ENCODE measurements at regions not wholly inside any gene's neighbourhood (a gene's known extent, or its start where the extent isn't known, plus 50 kb on each side); places are given as distances from the start of the nearest gene placed in this dataset.

DNA sequence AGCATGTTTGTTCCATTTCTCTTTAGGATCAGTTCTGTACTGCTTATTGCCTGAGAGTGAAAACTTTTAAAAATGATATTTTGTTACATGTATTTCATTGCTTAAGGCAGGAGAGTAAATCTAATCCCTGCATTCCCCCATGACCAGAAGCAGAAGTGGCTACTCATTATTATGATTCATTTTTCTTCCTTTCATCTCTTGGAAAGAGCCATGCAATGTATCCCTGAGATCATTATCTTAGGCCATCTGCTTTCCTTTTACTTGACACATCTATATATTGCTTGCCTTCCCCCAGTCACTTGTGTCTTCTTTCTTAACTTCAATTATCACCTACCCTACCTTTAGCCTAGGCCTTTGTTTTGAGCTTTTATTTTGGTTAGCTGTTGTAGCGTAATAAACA lies 430.4 kb upstream of the CHRM3 start:
- Histone ChIP-seq H3K9me3 (no peaks in the 10 kb centered on the region), H3K27me3 (no peaks in the 10 kb centered on the region), H3K27ac (no peak overlapping the region), H3K9ac (no peak overlapping the region), H3K4me2 (no peak overlapping the region), H3K36me3 (no peaks in the 10 kb centered on the region), H4K20me1 (no peaks in the 10 kb centered on the region), H3K4me3 (no peak overlapping the region), H3K4me1 (no peaks in the 10 kb centered on the region)
- TF ChIP-seq Cebpa-rat (IDR thresholded peaks at IDR 0.05): no peak

- Histone ChIP-seq H4K20me1 (no peaks in the 10 kb centered on the region), H3K4me1 (no peaks in the 10 kb centered on the region), H3K27me3 (no peaks in the 10 kb centered on the region), H3K4me2 (no peak overlapping the region), H3K36me3 (no peaks in the 10 kb centered on the region), H3K9me3 (no peaks in the 10 kb centered on the region), H3K9ac (no peak overlapping the region), H3K4me3 (no peak overlapping the region), H3K27ac (no peak overlapping the region)
- TF ChIP-seq Cebpa-rat (IDR thresholded peaks at IDR 0.05): no peak
Measured at GRCh38 chr1:238954865-238955264, 431.5 kb upstream of the CHRM3 start.

DNA sequence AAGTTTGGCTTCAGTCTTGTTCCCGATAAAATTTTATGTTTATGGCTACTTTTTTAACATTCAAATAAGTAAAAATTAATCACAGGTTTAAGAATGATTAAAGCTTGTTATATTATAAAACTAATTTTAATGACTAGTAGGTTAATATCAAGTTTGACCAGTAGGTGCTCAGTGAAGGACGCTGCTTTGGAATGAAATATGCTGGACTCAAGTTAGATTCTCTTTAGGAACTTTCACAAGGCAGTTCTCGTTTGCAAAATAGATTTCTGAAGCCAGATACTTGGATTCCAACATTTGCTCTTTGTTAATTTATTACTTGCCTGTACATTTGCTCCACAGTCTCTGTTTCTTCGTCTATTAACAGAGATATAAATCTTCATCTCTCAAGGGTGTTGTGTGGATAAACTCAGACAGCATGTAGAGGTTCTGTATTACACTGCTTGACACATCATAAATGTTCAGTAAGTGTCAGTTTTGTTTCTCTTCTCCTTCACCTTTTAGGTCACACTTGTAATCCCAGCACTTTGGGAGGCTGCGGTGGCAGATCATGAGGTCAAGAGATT lies 432.8 kb upstream of the CHRM3 start:
- Histone ChIP-seq H3K4me1 (no peaks in the 10 kb centered on the region), H3K36me3 (no peaks in the 10 kb centered on the region), H4K20me1 (no peaks in the 10 kb centered on the region), H3K9me3 (no peaks in the 10 kb centered on the region), H3K9ac (no peak overlapping the region), H3K27me3 (no peaks in the 10 kb centered on the region), H3K27ac (no peak overlapping the region), H3K4me3 (no peak overlapping the region), H3K4me2 (no peak overlapping the region)
- no peak for TF ChIP-seq Cebpa-rat (IDR thresholded peaks at IDR 0.05)

DNA sequence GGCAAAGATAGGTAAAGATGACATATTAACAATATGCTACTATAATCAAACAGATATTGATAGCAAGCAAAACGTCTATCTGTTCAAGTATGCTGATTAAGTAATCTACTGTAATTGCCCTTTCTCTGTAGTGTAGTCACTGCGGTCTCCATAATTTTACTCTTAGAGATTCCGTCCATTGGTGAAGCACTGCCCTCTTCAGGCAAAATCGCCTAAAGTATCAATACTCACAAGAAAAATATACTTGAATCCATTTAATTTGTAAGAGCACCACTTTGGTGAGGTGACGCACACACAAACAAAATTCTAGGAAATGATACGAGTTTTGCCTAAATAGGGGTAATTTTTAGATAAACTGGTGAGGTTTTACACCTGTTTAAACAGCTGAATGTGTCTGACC lies 434.6 kb upstream of the CHRM3 start:
- TF ChIP-seq Cebpa-rat (IDR thresholded peaks at IDR 0.05): no peak
- Histone ChIP-seq H3K4me1 (no peaks in the 10 kb centered on the region), H3K4me2 (no peak overlapping the region), H4K20me1 (no peaks in the 10 kb centered on the region), H3K4me3 (no peak overlapping the region), H3K9me3 (no peaks in the 10 kb centered on the region), H3K36me3 (no peaks in the 10 kb centered on the region), H3K27me3 (no peaks in the 10 kb centered on the region), H3K27ac (no peak overlapping the region), H3K9ac (no peak overlapping the region)

- Histone ChIP-seq H3K36me3 (no peaks in the 10 kb centered on the region), H3K9me3 (no peaks in the 10 kb centered on the region), H3K27me3 (no peaks in the 10 kb centered on the region), H3K9ac (no peak overlapping the region), H3K4me2 (peak overlapping the region; percentile 9; the same call in 1 of the 2 replicates), H3K4me3 (no peak overlapping the region), H4K20me1 (no peaks in the 10 kb centered on the region), H3K27ac (no peak overlapping the region), H3K4me1 (no peaks in the 10 kb centered on the region)
- TF ChIP-seq Cebpa-rat (IDR thresholded peaks at IDR 0.05): no peak
Measured at GRCh38 chr1:238950784-238951183, 435.6 kb upstream of the CHRM3 start.

DNA sequence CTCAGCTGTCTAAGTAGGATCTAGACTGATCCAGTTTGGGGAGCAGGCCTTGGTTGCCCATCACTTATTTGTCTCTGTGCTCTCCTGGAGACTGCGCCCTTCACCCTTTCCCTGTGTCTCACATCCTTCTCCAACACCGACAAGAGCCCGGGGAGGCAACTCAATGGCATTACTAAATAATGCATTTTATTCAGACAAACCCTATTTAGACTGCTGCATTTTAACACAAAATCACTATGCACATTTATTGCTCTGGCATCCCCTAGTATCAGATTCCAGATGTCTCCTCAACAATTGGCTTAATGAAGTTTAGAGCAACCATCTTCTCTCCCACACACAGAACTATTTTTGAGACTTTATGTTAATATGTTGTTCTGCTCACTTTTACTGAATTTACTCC lies 436.4 kb upstream of the CHRM3 start:
- no peaks in the 10 kb centered on the region for H3K36me3 ChIP-seq
- no peak for TF ChIP-seq Cebpa-rat (IDR thresholded peaks at IDR 0.05)
- no peak overlapping the region for H3K4me2 ChIP-seq
- H3K4me1 ChIP-seq: no peaks in the 10 kb centered on the region
- H3K4me3 ChIP-seq: no peak overlapping the region
- no peaks in the 10 kb centered on the region for H3K27me3 ChIP-seq
- H4K20me1 ChIP-seq: no peaks in the 10 kb centered on the region
- no peaks in the 10 kb centered on the region for H3K9me3 ChIP-seq
- no peak overlapping the region for H3K9ac ChIP-seq
- no peak overlapping the region for H3K27ac ChIP-seq

GRCh38 chr1:238944028-238944427 lies 442.3 kb upstream of the CHRM3 start:
- Histone ChIP-seq H3K4me3 (no peak overlapping the region), H3K27ac (no peak overlapping the region), H3K36me3 (no peaks in the 10 kb centered on the region), H3K9me3 (no peaks in the 10 kb centered on the region), H3K4me2 (no peak overlapping the region), H3K9ac (no peak overlapping the region), H3K27me3 (no peaks in the 10 kb centered on the region), H3K4me1 (no peaks in the 10 kb centered on the region), H4K20me1 (no peaks in the 10 kb centered on the region)
- TF ChIP-seq Cebpa-rat (IDR thresholded peaks at IDR 0.05): no peak

DNA sequence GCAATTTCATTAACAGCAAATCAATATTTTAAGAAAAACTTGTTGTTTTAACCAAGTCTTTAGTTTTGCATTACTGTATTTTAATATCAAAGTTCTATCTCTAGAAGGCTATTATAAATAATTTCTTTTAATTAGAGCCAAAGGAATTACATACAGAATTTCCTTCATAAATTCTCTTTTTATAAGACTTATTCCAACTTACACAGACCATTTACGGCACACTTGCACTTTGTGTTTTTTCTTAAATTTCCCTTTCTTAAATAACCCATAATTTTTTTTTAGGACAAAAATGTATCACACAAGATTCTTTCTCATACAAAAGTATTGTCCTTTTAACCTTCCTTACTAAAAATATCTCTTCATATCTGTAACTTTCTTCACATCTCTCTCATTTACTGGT lies 458.5 kb upstream of the CHRM3 start:
- no peaks in the 10 kb centered on the region for H4K20me1 ChIP-seq
- no peak for TF ChIP-seq Cebpa-rat (IDR thresholded peaks at IDR 0.05)
- H3K9ac ChIP-seq: no peak overlapping the region
- H3K36me3 ChIP-seq: no peaks in the 10 kb centered on the region
- H3K4me2 ChIP-seq: no peak overlapping the region
- H3K4me1 ChIP-seq: no peaks in the 10 kb centered on the region
- H3K27ac ChIP-seq: no peak overlapping the region
- H3K27me3 ChIP-seq: no peaks in the 10 kb centered on the region
- no peak overlapping the region for H3K4me3 ChIP-seq
- H3K9me3 ChIP-seq: peaks cover 11% of the 10 kb centered on the region

GRCh38 chr1:238916828-238917227 lies 469.5 kb upstream of the CHRM3 start:
- H3K36me3 ChIP-seq: no peaks in the 10 kb centered on the region
- H3K9ac ChIP-seq: no peak overlapping the region
- no peaks in the 10 kb centered on the region for H3K9me3 ChIP-seq
- no peak overlapping the region for H3K4me2 ChIP-seq
- no peak overlapping the region for H3K27ac ChIP-seq
- H4K20me1 ChIP-seq: no peaks in the 10 kb centered on the region
- no peaks in the 10 kb centered on the region for H3K4me1 ChIP-seq
- no peaks in the 10 kb centered on the region for H3K27me3 ChIP-seq
- no peak overlapping the region for H3K4me3 ChIP-seq
- no peak for TF ChIP-seq Cebpa-rat (IDR thresholded peaks at IDR 0.05)

- no peak for TF ChIP-seq Cebpa-rat (IDR thresholded peaks at IDR 0.05)
- Histone ChIP-seq H3K36me3 (no peaks in the 10 kb centered on the region), H3K4me2 (no peak overlapping the region), H3K4me1 (no peaks in the 10 kb centered on the region), H3K27ac (no peak overlapping the region), H3K9me3 (no peaks in the 10 kb centered on the region), H3K9ac (no peak overlapping the region), H3K4me3 (no peak overlapping the region), H4K20me1 (no peaks in the 10 kb centered on the region), H3K27me3 (no peaks in the 10 kb centered on the region)
Measured at GRCh38 chr1:238914346-238914745, 472.0 kb upstream of the CHRM3 start.

DNA sequence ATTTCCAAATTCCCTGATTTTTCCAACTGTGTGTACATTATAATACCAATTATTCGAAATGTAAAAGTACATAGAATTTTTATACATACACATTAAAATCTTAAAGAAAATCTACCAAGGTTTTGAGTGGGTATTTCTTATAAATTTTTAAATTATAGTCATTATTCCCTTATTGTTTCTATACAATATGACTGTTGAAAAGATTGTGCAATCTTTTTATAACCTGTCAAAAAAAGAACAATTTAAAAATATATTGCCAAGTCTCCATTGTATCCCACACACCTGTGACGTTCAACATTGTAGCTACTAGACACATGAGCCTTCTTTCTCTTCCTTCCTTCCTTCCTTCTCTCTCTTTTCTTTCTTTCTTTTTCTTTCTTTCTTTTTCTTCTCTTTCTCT lies 473.2 kb upstream of the CHRM3 start:
- Histone ChIP-seq H3K4me1 (no peaks in the 10 kb centered on the region), H3K36me3 (no peaks in the 10 kb centered on the region), H3K27ac (no peak overlapping the region), H4K20me1 (no peaks in the 10 kb centered on the region), H3K27me3 (no peaks in the 10 kb centered on the region), H3K9ac (no peak overlapping the region), H3K9me3 (no peaks in the 10 kb centered on the region), H3K4me3 (no peak overlapping the region), H3K4me2 (no peak overlapping the region)
- no peak for TF ChIP-seq Cebpa-rat (IDR thresholded peaks at IDR 0.05)

Measured in BLaER1 (cell line).